Tibial nerve (tissue), 3 donors: ENCODE measurements at regions not wholly inside any gene's neighbourhood (a gene's known extent, or its start where the extent isn't known, plus 50 kb on each side); places are given as distances from the start of the nearest gene placed in this dataset.

Experiments used
- POLR2A ChIP-seq, 2 donors: fragments of 450-650 bp; IDR thresholded peaks; one replicate each; pipeline ENCODE4 v1.6.1; 2017; ENCODE audit warnings: antibody characterized with exemption in 2 of 2, mild to moderate bottlenecking in 2 of 2, moderate library complexity in 2 of 2
- TF ChIP-seq, protein P1 (sequence below), 5 experiments: fragments of 200-600 bp in 3 of 5; fragments of 450-650 bp in 2 of 5; sonication (generic) in 3 of 5; IDR thresholded peaks; one replicate each; pipeline ENCODE4 v1.5.1; 2016 to 2019; ENCODE audit warnings: antibody characterized with exemption in 5 of 5, mild to moderate bottlenecking in 3 of 5, moderate library complexity in 2 of 5

DNA sequence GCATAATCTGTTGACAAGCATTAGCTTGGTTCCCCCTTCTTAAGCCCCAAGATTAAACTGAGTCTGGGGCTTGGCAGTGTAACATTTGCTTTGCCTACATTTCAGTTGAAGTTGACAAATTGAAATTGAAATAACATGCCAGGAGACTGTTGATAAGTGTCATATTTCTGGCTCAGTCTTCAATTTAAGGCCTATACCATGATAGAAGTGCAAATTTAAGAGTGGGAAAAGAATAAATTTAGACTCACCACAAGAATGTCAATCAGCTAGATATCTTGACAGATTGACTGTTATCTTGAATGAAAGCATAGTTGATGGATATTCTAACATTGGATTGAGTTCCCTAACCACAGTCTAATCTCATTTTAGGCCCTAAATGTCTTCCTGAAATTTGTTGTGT lies 117.6 kb downstream of the MAGEB17 start:
- TF ChIP-seq, protein P1, sequence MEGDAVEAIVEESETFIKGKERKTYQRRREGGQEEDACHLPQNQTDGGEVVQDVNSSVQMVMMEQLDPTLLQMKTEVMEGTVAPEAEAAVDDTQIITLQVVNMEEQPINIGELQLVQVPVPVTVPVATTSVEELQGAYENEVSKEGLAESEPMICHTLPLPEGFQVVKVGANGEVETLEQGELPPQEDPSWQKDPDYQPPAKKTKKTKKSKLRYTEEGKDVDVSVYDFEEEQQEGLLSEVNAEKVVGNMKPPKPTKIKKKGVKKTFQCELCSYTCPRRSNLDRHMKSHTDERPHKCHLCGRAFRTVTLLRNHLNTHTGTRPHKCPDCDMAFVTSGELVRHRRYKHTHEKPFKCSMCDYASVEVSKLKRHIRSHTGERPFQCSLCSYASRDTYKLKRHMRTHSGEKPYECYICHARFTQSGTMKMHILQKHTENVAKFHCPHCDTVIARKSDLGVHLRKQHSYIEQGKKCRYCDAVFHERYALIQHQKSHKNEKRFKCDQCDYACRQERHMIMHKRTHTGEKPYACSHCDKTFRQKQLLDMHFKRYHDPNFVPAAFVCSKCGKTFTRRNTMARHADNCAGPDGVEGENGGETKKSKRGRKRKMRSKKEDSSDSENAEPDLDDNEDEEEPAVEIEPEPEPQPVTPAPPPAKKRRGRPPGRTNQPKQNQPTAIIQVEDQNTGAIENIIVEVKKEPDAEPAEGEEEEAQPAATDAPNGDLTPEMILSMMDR (IDR thresholded peaks at IDR 0.05), result no peak
- TF ChIP-seq POLR2A (IDR thresholded peaks at IDR 0.05), result no peak
